ENCODE measurements at regions not wholly inside any gene's neighbourhood (a gene's known extent, or its start where the extent isn't known, plus 50 kb on each side); places are given as distances from the start of the nearest gene placed in this dataset.
"Not testable (repeated sequence)": the region's sequence is repeated elsewhere in the genome, so short reads cannot be mapped to it uniquely, and the experiment has no call there.

GRCh38 chr11:115630214-115630613, 126.0 kb upstream of the CADM1 start:
- no peak for DNase-seq (ENCODE audit: low spot score)

GRCh38 chr11:115629456-115630015, 125.3 kb upstream of the CADM1 start:
- no peak for DNase-seq (ENCODE audit: low spot score)

DNA sequence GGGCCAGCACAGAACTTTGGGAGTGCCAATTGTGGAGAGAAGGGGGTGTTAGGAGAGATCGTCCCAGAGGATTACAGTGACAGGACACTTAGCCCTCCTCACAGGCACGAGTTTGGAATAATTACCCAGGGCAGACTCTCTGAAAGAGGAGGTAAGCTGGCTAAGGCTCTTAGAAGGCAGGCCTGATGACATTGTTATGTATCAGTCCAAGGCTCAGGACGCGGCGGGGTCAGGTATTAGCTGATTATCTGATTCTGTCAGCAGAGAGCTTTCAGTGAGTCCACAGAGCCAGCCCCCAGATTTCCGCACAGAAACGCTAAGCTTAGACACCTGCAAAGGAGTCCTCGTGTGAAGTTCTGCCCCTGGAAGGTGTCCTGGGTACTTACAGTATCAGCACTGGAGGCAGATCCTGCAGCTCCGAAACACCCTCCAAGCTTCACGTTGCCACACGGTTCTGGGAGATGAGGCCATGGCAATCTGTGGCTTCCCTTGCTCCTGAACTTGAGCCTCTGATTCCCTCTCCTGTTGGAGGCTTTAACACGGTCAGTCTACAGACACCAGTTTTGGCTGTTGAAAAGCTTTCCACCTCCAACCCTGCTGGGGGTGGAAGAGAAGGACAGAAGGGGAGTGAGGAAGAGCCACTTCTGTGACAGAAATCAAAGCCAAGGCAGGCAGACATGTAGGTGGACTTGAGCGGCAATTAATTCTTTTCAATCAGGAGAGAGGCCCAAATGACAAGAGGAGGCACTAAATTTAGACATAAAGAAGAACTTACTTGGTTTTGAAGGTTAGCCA, 123.6 kb upstream of the CADM1 start:
- no peak for DNase-seq (ENCODE audit: low spot score)

GRCh38 chr11:115627071-115627470, 122.9 kb upstream of the CADM1 start:
- no peak for DNase-seq (ENCODE audit: low spot score)

DNA sequence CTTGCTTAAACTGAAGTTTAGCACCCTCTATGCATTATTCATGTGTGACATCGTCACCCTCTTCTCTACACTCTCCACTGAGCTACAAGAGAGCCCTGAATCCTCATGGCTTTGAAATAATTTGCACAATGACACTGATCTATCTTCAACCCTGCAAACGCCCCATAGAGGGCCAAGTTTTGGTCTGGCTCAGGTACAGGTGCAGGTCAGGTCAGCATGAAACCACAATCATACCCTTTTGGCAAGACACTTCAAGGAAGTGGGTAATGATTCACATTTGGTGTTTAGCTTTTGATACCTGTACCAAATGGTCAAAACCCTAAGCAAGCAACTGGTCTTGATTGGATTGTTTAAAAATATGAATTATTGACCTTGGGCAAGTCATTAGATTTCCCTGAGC, 122.2 kb upstream of the CADM1 start:
- DNase-seq (ENCODE audit: low spot score) = no peak

DNA sequence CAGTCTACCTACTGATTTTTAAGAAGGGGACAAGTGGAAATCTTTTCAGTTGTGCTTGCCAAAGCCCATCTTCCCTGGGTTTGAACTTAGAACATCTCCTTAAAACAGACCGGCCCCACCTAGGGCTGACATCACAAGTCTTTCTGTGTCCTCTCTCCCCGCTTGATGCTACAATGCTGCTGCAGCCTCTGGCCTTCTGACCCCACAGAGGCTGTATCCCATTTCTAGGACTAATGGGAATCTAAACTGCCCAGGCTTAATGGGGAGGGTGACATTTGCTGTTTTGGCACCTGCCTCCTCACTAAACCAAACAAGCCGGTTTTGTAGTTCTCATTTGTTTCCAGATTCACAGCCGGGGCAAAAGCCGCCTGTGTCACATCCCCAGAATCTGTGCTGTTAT, 121.3 kb upstream of the CADM1 start:
- no peak for DNase-seq (ENCODE audit: low spot score)

- no peak for DNase-seq (ENCODE audit: low spot score)
These were observed 119.8 kb upstream of the CADM1 start for GRCh38 chr11:115624065-115624464.

GRCh38 chr11:115623021-115623451, 118.8 kb upstream of the CADM1 start:
- DNase-seq (ENCODE audit: low spot score) = no peak

DNA sequence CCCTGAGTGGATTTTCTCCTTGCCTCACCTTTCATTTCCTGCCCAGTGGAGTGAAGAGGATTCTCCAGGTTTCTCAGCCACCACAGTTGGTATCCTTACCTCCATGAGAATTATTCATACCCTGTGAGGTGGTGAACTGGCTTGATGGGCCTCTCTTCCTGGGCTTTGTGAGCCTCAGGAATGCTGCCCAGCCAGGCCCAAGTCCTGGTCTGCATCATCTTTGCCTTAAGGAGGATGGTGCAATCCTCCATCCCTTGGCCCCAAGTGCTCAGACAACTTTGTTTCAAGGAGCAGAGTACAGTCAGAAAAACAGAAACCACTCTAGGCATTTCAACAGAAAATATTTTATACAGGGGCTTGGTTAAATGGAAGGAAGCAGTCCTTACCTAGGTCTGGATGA, 114.2 kb upstream of the CADM1 start:
- DNase-seq (ENCODE audit: low spot score) = no peak

- no peak for DNase-seq (ENCODE audit: low spot score)
These were observed 113.6 kb upstream of the CADM1 start for GRCh38 chr11:115617767-115618166.

- DNase-seq (ENCODE audit: low spot score) = no peak
These were observed 112.8 kb upstream of the CADM1 start for GRCh38 chr11:115616971-115617370.

DNA sequence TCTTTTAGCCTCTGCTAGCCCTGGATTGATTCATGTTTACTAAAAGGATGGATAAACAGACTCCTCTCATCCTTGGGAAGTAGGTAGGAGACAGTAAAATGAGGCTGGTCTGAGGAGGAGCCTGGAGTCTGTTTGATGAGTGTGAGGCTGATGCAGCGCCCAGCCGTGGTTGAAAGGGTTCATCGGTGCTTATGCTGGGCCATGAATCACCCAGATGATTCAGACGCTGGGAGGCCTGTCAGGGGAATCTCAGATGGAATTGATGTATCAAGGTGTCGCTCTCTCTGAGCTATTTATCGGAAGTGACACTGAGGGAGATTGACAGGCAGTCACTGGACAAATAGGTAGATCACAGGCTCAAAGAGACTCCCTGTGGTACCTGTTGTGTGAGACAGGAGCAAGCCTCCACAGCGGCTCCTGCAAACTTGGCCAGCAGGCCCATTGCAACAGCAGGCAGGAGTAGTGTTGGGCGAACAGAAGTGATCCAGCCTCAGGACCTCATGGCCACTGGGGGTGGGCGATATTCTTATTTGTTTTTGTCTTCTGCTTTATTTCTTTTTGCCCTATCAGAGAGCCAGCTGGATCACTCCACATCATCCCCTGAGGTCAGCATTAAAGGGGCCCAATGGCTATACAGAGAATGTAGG, 109.9 kb upstream of the CADM1 start:
- DNase-seq (ENCODE audit: low spot score) = no peak

DNA sequence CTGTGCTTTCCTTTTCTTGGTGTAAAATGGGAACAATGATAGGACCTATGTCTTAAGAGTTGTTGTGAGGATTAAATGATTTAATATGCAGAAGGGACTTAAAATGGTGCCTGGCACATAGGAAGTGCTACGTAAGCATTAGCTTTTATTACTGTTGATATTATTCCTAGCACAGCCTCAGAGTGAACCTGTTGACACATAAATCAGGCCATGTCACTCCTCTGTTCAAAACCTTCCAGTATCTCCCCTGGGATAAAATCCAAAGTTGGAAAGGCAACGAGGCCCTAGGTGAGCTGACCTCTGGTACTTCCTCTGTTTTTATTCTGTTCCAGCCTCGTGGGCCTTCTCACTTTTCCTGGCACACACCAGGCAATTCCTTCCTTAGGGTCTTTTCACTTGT, 108.8 kb upstream of the CADM1 start:
- no peak for DNase-seq (ENCODE audit: low spot score)

- no peak for DNase-seq (ENCODE audit: low spot score)
These were observed 108.0 kb upstream of the CADM1 start for GRCh38 chr11:115612046-115612730.

- no peak for DNase-seq (ENCODE audit: low spot score)
These were observed 107.1 kb upstream of the CADM1 start for GRCh38 chr11:115611343-115611742.

GRCh38 chr11:115610908-115611307, 106.7 kb upstream of the CADM1 start:
- no peak for DNase-seq (ENCODE audit: low spot score)

DNA sequence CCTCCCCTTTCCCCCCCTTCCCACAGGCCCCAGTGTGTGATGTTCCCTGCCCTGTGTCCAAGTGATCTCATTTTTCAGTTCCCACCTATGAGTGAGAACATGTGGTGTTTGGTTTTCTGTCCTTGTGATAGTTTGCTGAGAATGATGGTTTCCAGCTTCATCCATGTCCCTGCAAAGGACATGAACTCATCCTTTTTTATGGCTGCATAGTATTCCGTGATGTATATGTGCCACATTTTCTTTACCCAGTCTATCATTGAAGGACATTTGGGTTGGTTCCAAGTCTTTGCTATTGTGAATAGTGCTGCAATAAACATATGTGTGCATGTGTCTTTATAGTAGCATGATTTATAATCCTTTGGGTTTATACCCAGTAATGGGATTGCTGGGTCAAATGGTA, 106.0 kb upstream of the CADM1 start:
- not testable (repeated sequence) for DNase-seq (ENCODE audit: low spot score)

GRCh38 chr11:115608976-115609375, 104.8 kb upstream of the CADM1 start:
- no peak for DNase-seq (ENCODE audit: low spot score)

DNA sequence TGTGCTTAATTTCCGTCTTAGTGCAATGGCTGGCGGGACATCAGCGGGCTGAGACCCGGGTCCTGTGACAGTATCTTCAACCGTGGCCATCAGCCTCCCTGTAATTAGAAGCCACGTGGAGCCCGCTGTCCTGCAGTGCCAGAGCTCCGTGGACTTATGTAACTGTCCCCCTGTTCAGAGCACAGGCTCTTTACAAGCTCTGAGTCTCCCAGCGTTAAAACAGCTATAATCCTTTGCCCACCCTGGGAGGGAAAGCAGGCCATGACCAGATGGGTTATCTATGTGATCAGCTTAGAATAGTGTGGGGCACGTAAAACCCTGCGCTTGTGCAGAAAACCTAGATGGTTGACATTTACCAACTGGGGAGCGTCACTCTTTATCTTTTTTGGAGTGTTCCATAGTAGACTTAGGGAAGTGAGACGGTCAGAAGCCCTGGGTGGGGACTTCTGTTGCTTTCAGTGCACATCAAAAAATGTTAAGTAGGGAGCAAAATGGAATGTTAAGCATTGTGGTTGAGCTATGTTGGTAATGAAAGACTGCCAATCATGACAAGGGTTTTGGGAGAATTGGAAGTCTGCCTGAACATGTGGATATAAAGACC, 103.5 kb upstream of the CADM1 start:
- no peak for DNase-seq (ENCODE audit: low spot score)

GRCh38 chr11:115606498-115607220, 102.4 kb upstream of the CADM1 start:
- DNase-seq (ENCODE audit: low spot score) = no peak

- no peak for DNase-seq (ENCODE audit: low spot score)
These were observed 101.8 kb upstream of the CADM1 start for GRCh38 chr11:115605871-115606497.
